Activated CD4-positive, alpha-beta T cell treated with anti-CD3 and anti-CD28 coated beads, Interleukin-2, amount 50 U/mL, for 1 hour (primary cell): ENCODE measurements at regions not wholly inside any gene's neighbourhood (a gene's known extent, or its start where the extent isn't known, plus 50 kb on each side); places are given as distances from the start of the nearest gene placed in this dataset.
A peak's percentile ranks its signal among the peaks of the same experiment; 100 is the strongest.
"Not testable (repeated sequence)": the region's sequence is repeated elsewhere in the genome, so short reads cannot be mapped to it uniquely, and the experiment has no call there.

Experiments used
- DNase-seq: peaks from one replicate; pipeline ENCODE4 v3.0.0-alpha.2; 2020

- peak; percentile 21 for DNase-seq
Measured at GRCh38 chr13:24618011-24618955, 61.9 kb upstream of the ATP12A start.

GRCh38 chr13:24619282-24619681, 60.9 kb upstream of the ATP12A start:
- no peak for DNase-seq

GRCh38 chr13:24622481-24623148, 57.6 kb upstream of the ATP12A start:
- not testable (repeated sequence) for DNase-seq

DNA sequence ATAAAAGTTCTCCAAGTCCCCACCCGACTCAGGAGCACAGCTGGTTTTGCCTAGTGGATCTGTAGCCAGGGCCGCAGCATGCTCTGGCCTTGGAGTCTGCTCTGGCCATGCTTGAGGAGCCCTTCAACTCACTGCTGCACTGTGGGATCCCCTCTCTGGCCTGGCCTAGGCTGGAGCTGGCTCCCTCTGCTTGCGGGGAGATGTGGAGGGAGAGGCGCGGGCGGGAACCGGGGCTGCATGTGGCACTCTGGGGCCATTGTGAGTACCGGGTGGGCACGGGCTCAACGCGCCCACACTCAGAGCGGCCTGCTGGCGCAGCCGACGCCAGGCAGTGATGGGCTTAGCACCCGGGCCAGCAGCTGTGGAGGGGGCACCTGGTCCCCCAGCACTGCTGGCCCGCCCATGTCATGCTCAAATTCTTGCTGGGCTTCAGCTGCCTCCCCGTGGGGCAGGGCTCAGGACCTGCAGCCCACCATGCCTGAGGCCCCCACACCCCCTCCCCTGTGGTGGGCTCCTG, 57.0 kb upstream of the ATP12A start:
- no peak for DNase-seq

DNA sequence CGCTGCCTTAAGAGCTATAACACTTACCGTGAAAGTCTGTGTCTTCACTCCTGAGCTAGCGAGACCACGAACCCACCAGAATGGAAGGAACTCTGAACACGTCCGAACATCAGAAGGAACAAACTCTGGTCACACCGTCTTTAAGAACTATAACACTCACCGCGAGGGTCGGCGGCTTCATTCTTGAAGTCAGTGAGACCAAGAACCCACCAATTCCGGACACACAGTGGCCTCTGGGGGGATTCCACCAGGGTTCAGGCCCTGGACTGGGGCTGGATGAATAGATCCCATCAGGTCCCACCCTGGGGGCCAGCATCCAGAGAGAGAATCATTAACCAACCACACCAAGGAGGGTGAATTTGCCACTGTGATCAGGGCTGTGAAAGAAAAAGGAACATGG, 55.8 kb upstream of the ATP12A start:
- no peak for DNase-seq

- DNase-seq, result no peak
Measured at GRCh38 chr13:24624801-24625231, 55.4 kb upstream of the ATP12A start.

DNA sequence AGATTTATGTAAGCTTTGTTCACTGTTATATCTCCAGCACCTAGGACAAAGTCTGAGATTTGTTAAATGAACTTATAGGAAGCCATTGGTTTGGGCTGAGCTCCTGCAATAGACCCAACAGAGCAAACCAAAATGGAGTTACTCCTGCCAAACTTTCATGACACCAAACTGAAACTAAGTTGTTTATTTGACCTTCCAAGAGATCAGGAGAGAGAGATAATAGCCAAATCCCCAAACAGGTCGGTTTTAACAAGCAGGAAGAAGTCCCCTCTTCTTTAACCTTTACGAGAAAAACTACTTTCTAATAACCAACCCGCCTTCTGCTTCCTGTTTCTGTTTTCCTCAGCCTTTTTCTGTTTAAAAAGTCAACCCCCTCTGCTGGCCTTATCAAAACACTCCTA, 54.9 kb upstream of the ATP12A start:
- no peak for DNase-seq

DNA sequence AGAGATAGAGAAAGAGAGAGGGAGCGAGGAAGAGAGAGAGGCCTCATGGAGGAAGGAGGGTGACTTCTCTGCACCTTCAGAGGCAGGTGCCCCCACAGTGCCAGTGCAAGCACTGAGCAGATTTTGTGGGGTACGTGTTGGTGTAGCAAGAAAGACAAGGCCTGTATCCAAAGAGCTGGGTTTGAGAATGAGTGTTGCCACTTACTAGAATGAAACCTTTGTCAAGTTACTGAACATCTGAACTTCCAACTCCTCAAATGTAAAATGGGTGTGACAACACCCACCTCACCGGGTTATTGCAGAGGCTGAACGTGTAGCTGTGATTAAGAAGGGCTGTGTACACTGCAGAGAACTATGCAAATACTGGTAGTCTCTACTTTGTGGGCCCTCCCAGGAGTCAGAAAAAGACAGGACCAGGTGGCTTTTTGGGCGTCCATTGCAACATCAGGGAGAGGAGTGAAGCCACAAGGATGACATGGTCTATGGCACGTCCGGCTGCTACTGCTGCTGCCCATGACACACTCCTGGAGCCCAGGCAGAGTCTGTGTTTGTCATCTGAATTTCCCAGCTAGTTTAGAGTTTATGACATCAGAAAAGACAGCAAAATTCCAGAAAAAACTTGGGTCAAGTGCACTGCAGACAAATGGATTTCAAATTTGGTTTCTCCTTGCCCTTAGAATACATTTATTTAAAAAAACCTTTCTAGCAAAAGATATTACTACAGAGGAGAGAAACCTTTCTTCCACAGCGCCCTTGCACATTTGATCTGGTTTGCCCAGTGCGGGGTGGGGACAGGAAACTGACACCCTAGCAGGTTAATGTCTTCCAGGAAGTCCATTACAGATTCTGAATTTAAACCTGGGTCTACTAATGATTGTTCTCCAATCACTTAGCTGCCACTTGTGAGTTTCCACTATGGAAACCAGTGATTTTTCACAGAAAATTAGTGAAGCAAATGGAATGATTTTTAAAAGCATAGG, 54.0 kb upstream of the ATP12A start:
- DNase-seq, result no peak

- no peak for DNase-seq
Measured at GRCh38 chr13:24627090-24627714, 53.0 kb upstream of the ATP12A start.

DNA sequence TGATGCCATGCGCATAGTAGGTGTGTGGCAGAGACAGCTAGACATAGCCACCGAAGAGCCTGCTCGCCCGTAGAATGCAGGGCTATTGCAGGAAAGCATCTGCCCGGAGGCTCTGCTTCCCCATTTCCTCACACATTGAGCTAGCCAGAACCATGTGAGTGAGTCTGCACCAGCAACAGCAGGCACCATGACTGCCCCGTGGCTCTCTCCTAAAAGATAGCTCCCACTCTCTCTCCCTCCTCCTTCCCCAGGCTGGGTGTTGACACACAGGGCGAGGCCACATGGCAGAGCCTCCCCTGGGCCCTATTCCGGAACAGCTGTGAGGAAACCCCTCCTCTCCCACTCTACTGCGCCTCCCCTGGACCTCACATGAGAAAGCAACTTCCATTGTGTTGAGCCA, 52.3 kb upstream of the ATP12A start:
- no peak for DNase-seq

DNA sequence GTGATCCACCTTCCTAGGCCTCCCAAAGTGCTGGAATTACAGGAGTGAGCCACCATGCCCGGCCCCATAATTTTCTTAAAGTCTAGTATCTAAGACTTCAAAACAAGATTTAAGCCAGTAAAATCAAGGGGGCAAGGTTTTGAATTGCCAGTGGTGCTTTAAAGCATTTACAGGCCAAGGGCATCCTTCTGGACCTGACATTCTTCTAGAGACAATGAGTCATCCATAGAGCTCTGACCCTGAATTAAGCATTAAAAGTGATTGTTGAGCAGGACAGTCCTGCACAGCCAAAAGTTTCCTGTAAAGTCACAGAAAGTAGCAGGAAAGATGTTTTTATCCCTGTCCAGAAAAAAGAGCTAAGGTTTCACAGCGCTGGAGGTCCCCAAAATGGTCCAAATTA, 50.9 kb upstream of the ATP12A start:
- DNase-seq, result no peak

- no peak for DNase-seq
Measured at GRCh38 chr13:24630121-24630520, 50.1 kb upstream of the ATP12A start.
